Superior temporal gyrus (tissue), 1 donor: ENCODE measurements at regions not wholly inside any gene's neighbourhood (a gene's known extent, or its start where the extent isn't known, plus 50 kb on each side); places are given as distances from the start of the nearest gene placed in this dataset.
"Not testable (repeated sequence)": the region's sequence is repeated elsewhere in the genome, so short reads cannot be mapped to it uniquely, and the experiment has no call there.

ENCODE experiments used
- DNase-seq: peaks from one replicate; pipeline ENCODE4 v3.0.0-alpha.2; 2016; ENCODE audit errors: extremely low spot score

DNA sequence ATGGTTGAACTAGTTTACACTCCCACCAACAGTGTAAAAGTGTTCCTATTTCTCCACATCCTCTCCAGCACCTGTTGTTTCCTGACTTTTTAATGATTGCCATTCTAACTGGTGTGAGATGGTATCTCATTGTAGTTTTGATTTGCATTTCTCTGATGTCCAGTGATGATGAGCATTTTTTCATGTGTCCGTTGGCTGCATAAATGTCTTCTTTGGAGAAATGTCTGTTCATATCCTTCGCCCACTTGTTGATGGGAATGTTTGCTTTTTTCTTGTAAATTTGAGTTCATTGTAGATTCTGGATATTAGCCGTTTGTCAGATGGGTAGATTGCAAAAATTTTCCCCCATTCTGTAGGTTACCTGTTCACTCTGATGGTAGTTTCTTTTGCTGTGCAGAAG, 155.0 kb upstream of the CNKSR2 start:
- DNase-seq, result not testable (repeated sequence)

DNA sequence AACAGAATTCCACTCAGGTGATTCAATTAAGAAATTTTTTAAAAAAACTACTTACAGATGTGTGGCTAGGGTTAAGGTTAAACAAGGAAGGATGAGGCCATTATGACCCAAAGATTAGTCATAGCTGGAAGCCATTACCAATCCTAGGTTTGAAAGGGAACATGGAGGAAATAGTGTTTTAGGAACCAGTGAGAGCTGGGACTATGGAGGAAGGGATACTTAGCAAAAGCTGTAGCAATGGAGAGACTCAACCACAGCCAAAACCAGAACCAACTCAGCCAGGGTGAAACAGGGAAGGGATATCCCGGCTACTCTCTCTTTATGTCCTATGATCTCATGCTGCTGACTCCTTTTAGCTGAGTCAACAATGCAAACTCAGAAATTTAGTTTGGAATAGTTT, 148.6 kb upstream of the CNKSR2 start:
- DNase-seq, result no peak

DNA sequence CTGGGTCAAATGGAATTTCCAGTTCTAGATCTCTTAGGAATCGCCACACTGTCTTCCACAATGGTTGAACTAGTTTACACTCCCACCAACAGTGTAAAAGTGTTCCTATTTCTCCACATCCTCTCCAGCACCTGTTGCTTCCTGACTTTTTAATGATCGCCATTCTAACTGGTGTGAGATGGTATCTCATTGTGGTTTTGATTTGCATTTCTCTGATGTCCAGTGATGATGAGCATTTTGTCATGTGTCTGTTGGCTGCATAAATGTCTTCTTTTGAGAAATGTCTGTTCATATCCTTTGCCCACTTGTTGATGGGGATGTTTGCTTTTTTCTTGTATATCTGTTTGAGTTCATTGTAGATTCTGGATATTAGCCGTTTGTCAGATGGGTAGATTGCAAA, 145.2 kb upstream of the CNKSR2 start:
- not testable (repeated sequence) for DNase-seq

DNA sequence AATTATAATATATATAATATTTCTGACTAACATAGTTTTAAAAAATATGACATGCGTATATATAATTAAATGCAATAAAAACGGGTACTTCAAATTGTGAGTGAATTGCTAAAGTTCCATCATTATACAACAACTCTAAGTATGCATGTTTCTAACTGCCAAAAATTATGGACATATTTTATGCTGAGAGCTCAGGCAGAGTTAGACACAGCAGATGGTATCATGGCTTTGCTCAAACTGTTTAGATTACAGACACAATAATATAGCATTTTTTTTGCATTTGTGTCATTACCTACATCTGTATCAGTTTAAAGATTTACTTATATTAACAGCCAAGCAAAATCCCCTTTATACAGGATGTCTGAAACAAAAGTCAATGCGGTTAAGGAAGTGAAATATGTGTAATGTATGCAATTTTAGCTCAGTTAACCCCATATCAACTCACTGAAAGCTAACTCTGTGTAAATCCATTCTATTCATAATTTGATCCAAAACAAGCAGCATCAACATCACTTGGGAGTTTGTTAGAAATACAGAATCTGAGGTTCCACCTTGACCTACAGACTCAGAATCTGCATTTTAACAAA, 119.1 kb upstream of the CNKSR2 start:
- peak; percentile 8 for DNase-seq

DNA sequence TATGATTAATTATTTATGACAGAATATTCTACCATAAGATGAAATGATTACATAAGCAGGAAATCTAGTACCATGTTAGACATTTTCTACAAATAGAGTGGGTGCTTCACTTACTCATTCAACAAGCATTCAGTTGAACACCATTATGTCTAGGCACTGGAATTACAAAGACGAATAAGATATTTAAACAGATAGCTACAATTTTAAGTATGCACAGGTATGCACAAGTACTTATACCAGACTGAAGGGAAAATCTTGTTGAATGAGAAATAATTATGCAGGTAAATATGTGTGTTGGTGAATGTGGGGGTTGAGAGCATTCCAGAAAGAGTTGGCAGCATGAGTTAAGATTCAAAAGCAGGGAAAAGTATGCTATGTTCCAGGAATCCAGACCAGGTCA, 107.3 kb upstream of the CNKSR2 start:
- DNase-seq, result no peak

DNA sequence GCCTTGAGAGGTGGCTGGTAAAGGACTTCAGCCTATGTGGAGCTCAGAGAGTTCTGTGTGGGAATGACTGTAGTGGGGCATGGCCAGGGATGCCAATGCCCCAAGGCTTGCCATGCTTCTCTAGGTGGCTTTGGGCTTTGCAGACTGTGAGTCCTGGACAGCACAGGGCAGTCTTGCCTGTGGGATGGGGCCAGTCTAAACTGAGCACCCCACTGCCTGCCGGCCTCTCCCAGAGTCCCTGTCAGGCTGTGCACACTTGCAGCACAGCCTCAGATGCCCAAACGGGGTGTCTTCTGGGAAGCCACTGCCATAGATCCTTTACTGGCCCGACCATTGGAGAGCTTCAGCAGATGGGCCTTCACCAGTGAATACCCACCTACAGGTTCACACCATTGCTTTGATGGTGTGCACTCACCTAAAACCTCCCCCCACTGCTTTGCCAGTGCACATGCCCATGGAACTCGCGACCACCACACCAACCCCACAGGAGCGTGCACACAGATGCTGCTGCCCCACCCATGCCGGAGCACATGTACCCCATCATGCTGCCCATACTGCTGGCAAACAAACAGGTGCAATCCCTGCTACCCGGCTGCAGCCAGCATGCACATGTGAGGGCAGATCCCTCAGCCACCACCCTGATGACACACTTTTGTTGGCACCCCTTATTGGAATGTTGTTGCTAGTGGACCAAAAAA, 97.3 kb upstream of the CNKSR2 start:
- DNase-seq, result no peak

DNA sequence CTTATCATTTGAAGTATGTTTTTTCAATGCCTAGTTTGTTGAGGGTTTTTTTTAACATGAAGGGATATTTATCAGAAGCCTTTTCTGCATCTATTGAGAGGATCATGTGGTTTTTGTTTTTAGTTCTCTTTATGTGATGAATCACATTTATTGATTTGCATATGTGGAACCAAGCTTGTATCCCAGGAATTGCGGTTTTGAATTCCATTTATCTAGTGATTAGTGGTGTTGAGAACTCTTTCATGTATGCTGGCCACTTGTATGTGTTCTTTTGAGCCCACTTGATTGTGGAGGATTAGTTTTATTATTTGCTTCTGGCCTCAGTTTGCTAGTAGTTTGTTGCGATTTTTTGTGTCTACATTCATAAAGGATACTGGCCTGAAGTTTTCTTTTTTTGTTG, 85.0 kb upstream of the CNKSR2 start:
- no peak for DNase-seq

DNA sequence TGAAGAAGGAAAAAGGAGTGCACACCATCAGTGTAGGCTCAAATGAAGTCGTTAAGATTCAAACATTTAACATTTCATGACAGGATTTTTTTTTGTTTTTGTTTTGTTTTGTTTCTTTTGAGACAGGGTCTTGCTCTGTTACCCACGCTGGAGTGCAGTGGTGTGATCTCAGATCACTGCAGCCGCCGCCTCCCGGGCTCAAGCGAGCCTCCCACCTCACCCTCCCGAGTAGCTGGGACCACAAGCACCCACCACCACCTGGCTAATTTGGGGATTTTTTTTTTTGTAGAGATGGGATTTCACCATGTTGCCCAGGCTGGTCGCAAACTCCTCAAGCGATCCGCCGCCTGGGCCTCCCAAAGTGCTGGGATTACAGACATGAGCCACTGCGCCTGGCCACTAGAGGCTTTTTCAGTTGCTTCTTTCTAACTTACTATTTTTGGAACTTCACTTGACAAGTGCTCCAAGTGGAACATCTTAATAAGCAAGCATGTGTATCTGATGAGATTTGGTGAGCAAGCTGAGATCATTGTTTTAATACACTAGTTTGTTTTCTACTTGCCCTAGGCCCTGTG, 78.9 kb upstream of the CNKSR2 start:
- DNase-seq, result no peak

DNA sequence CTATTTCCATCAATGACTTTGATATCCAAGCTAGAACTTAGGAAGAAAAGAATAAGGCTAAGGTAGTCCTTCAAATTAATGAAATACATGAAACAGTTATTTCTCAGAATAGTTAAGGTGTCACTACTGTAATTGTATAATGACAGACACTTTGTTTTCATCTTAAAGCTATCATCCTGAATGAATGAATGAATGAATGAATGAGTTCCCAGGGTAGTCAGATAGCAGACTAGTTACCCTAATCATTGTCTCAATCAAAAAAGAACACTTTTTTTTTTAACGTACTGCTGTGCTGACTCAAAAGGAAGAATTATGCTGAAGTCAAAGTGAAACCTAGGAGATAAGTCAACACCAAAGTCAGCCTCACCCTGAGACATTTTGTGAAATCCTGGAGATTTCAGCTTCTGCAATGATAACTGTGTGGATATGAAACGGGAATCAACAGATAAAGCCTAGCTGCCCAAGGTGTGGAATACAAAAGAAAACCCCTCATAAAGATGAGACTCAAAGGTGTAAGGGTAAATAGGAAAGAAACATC, 68.3 kb upstream of the CNKSR2 start:
- no peak for DNase-seq

DNA sequence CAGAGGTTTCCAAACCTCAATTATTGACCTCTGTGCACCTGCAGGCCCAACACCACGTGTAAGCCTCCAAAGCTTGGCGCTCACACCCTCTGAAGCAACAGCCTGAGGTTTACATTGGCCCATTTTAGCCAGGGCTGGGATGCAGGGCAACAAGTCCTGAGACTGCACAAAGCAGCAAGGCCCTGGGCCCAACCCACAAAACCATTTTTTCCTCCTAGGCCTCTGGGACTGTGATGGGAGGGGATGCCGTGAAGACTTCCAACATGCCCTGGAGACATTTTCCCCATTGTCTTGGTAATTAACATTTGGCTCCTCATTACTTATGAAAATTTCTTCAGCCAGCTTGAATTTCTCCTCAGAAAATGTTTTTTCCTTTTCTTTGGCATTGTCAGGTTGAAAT, 54.9 kb upstream of the CNKSR2 start:
- no peak for DNase-seq
